Mammary epithelial cell (primary cell): ENCODE measurements at regions not wholly inside any gene's neighbourhood (a gene's known extent, or its start where the extent isn't known, plus 50 kb on each side); places are given as distances from the start of the nearest gene placed in this dataset.

Source experiments
- CTCF ChIP-seq, 2 donors: IDR thresholded peaks in 1 of 2; conservative IDR thresholded peaks in 1 of 2; 2 replicates each; pipeline ENCODE4 v1.5.1; 2011 to 2012; ENCODE audit warnings: inconsistent platforms in 2 of 2, low read length in 2 of 2, mild to moderate bottlenecking in 2 of 2, control low read depth in 1 of 2, low read depth in 1 of 2; ENCODE audit not compliant: insufficient read depth in 1 of 2; ENCODE audit errors: extremely low read depth in 1 of 2
- EZH2 ChIP-seq: IDR thresholded peaks from 2 replicates; pipeline ENCODE4 v1.6.1; 2012; ENCODE audit warnings: low read length, inconsistent platforms, borderline replicate concordance

GRCh38 chr13:40130871-40131636 is 475.6 kb downstream of the COG6 start:
- no peak for TF ChIP-seq CTCF (conservative IDR thresholded peaks at IDR 0.05 in 1 of 2, IDR thresholded peaks at IDR 0.05 in 1 of 2; ENCODE audit: extremely low read depth in 1 of 2, insufficient read depth in 1 of 2, low read depth in 1 of 2, low read length in 2 of 2)
- no peak for TF ChIP-seq EZH2
